Mesenchymal stem cell (in vitro differentiated cells and primary cell): ENCODE measurements at regions not wholly inside any gene's neighbourhood (a gene's known extent, or its start where the extent isn't known, plus 50 kb on each side); places are given as distances from the start of the nearest gene placed in this dataset.

Experiments
- DNase-seq: peaks from one replicate; pipeline ENCODE4 v3.0.0-alpha.2; 2013
- H2AFZ ChIP-seq: one replicate; pipeline ENCODE4 v1.6.1; 2013; ENCODE audit warnings: low read depth, mild to moderate bottlenecking, control low read depth, inconsistent platforms, low read length, moderate library complexity
- H2AK5ac ChIP-seq: 2 replicates; pipeline ENCODE4 v1.6.1; 2013; ENCODE audit warnings: low read length, moderate library complexity, mild to moderate bottlenecking, inconsistent platforms; ENCODE audit not compliant: severe bottlenecking
- H2BK120ac ChIP-seq: one replicate; pipeline ENCODE4 v1.6.1; 2013; ENCODE audit warnings: low read depth, mild to moderate bottlenecking, inconsistent platforms, low read length, moderate library complexity
- H2BK12ac ChIP-seq, 2 experiments: one replicate each; pipeline ENCODE4 v1.6.1; 2013; ENCODE audit warnings: inconsistent platforms in 2 of 2, low read length in 2 of 2, mild to moderate bottlenecking in 2 of 2, moderate library complexity in 2 of 2, control low read depth in 1 of 2
- H2BK15ac ChIP-seq: one replicate; pipeline ENCODE4 v1.6.1; 2013; ENCODE audit warnings: mild to moderate bottlenecking, low read depth, inconsistent platforms; ENCODE audit not compliant: poor library complexity, severe bottlenecking
- H2BK5ac ChIP-seq: 2 replicates; pipeline ENCODE4 v1.6.1; 2013; ENCODE audit warnings: low read depth, mild to moderate bottlenecking, low read length, control low read depth, inconsistent platforms; ENCODE audit not compliant: poor library complexity, severe bottlenecking
- H3K14ac ChIP-seq, 2 experiments: one replicate each; pipeline ENCODE4 v1.6.1; 2013; ENCODE audit warnings: inconsistent platforms in 2 of 2, low read length in 2 of 2, control low read depth in 1 of 2, mild to moderate bottlenecking in 1 of 2, moderate library complexity in 1 of 2
- H3K18ac ChIP-seq, 2 experiments: one replicate each; pipeline ENCODE4 v1.6.1; 2013; ENCODE audit warnings: inconsistent platforms in 2 of 2, low read length in 2 of 2, control low read depth in 1 of 2, low read depth in 1 of 2, mild to moderate bottlenecking in 1 of 2
- H3K23ac ChIP-seq, 2 experiments: one replicate each; pipeline ENCODE4 v1.6.1; 2013; ENCODE audit warnings: inconsistent platforms in 2 of 2, low read length in 2 of 2, mild to moderate bottlenecking in 2 of 2, moderate library complexity in 2 of 2, control low read depth in 1 of 2
- H3K27ac ChIP-seq: 2 replicates; pipeline ENCODE4 v1.5.1; 2013; ENCODE audit warnings: mild to moderate bottlenecking, moderate library complexity, low read length, control low read depth, inconsistent platforms; ENCODE audit not compliant: poor library complexity, severe bottlenecking
- H3K27me3 ChIP-seq, 2 experiments: 2 replicates each; pipeline versions ENCODE4 v1.6.1 to v1.7.0; 2013; ENCODE audit warnings: low read length in 2 of 2, mild to moderate bottlenecking in 2 of 2, moderate library complexity in 2 of 2, control low read depth in 1 of 2, inconsistent platforms in 1 of 2; ENCODE audit not compliant: control insufficient read depth in 1 of 2, insufficient read depth in 1 of 2
- H3K36me3 ChIP-seq, 2 experiments: 2 replicates each; pipeline versions ENCODE4 v1.6.1 to v1.7.0; 2013; ENCODE audit warnings: low read length in 2 of 2, control low read depth in 1 of 2, inconsistent platforms in 1 of 2, low read depth in 1 of 2, mild to moderate bottlenecking in 1 of 2; ENCODE audit not compliant: insufficient read depth in 2 of 2, control insufficient read depth in 1 of 2
- H3K4ac ChIP-seq, 2 experiments: one replicate each; pipeline ENCODE4 v1.6.1; 2013; ENCODE audit warnings: inconsistent platforms in 2 of 2, low read length in 2 of 2, mild to moderate bottlenecking in 2 of 2, moderate library complexity in 2 of 2, control low read depth in 1 of 2, low read depth in 1 of 2
- H3K4me1 ChIP-seq: 2 replicates; pipeline ENCODE4 v1.6.1; 2013; ENCODE audit warnings: low read depth, low read length, control low read depth; ENCODE audit not compliant: control insufficient read depth, insufficient read depth
- H3K4me2 ChIP-seq: 2 replicates; pipeline ENCODE4 v1.6.1; 2013; ENCODE audit warnings: low read length, mild to moderate bottlenecking, inconsistent platforms; ENCODE audit not compliant: poor library complexity, severe bottlenecking
- H3K4me3 ChIP-seq, 2 experiments: 2 replicates each; pipeline versions ENCODE4 v1.5.1 to v1.7.0; 2013; ENCODE audit warnings: low read length in 2 of 2, mild to moderate bottlenecking in 2 of 2, control low read depth in 1 of 2, low read depth in 1 of 2; ENCODE audit not compliant: insufficient read depth in 1 of 2
- H3K79me1 ChIP-seq: replicated peaks from 2 replicates; pipeline ENCODE4 v1.6.1; 2013; ENCODE audit warnings: mild to moderate bottlenecking, control low read depth, low read length, inconsistent platforms; ENCODE audit not compliant: poor library complexity, severe bottlenecking
- H3K9ac ChIP-seq: 2 replicates; pipeline ENCODE4 v1.7.0; 2013; ENCODE audit warnings: mild to moderate bottlenecking, low read length, moderate library complexity
- H3K9me3 ChIP-seq: 2 replicates; pipeline ENCODE4 v1.7.0; 2013; ENCODE audit warnings: mild to moderate bottlenecking, low read length; ENCODE audit not compliant: control insufficient read depth
- H4K8ac ChIP-seq: one replicate; pipeline ENCODE4 v1.6.1; 2013; ENCODE audit warnings: inconsistent platforms, mild to moderate bottlenecking, low read length, moderate library complexity
- H4K91ac ChIP-seq: one replicate; pipeline ENCODE4 v1.6.1; 2013; ENCODE audit warnings: mild to moderate bottlenecking, low read length, inconsistent platforms
- WGBS: methylation state at CpG from one replicate; pipeline ENCODE4 v1.1.7; 2013; ENCODE audit warnings: mixed read lengths; 5-methylcytosine and 5-hydroxymethylcytosine counted together

GRCh38 chr5:98096155-98096554 lies 677.3 kb upstream of the RGMB start:
- Histone ChIP-seq H3K4ac (no peak overlapping the region), H3K27me3 (no peaks in the 10 kb centered on the region), H3K18ac (no peak overlapping the region), H2BK15ac (no peak overlapping the region), H2AFZ (no peak overlapping the region), H3K4me1 (no peaks in the 10 kb centered on the region), H3K79me1 (no peaks in the 10 kb centered on the region), H3K27ac (no peak overlapping the region), H3K4me2 (no peak overlapping the region), H3K36me3 (no peaks in the 10 kb centered on the region), H3K14ac (no peak overlapping the region), H3K4me3 (no peak overlapping the region), H4K91ac (no peak overlapping the region), H2BK5ac (no peak overlapping the region), H4K8ac (no peak overlapping the region), H2BK120ac (no peak overlapping the region), H3K23ac (no peak overlapping the region), H3K9ac (no peak overlapping the region), H2BK12ac (no peak overlapping the region), H2AK5ac (no peak overlapping the region), H3K9me3 (no peaks in the 10 kb centered on the region)
- 41% methylated on average over 1 of the region's 1 CpG for WGBS
- DNase-seq = peak; percentile 80

DNA sequence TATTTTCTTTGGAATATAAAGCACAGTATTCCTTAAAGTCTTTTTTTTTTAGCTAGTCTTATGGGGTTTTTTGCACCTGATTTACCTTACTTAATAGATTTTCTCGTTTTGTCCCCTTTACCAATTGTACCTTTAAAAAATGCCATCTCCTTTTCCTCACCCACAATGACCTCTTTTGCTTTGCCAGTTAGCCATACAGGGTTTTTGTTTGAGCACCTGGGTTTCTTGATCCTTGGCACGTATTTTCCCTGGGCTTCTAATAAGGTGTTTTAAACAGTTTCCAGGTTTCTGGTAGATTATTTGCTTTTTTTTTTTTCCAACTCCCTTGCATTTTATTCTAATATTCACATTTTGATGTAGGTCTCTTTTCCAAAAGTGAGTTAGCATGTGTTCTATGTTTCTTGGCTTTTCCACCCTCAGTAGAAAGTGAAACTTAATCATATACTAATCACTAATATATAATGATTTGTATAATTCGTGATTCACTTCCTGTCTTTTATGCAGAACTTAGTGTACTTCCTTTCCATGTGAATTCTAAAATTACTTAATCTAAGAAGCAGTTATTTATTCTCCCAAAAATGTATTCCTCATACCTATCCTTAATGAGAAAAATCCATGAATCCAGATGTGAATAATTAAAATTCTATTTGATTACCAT lies 673.9 kb upstream of the RGMB start:
- Histone ChIP-seq H2BK120ac (no peak overlapping the region), H4K91ac (no peak overlapping the region), H3K4ac (no peak overlapping the region), H3K27ac (no peak overlapping the region), H3K27me3 (no peaks in the 10 kb centered on the region), H3K18ac (no peak overlapping the region), H3K4me2 (no peak overlapping the region), H2AFZ (no peak overlapping the region), H3K9me3 (no peaks in the 10 kb centered on the region), H2BK5ac (no peak overlapping the region), H2BK12ac (no peak overlapping the region), H2AK5ac (no peak overlapping the region), H3K9ac (no peak overlapping the region), H3K79me1 (no peaks in the 10 kb centered on the region), H3K14ac (no peak overlapping the region), H3K4me1 (no peaks in the 10 kb centered on the region), H4K8ac (no peak overlapping the region), H2BK15ac (no peak overlapping the region), H3K23ac (no peak overlapping the region), H3K36me3 (no peaks in the 10 kb centered on the region), H3K4me3 (no peak overlapping the region)
- DNase-seq = no peak
- WGBS = 47% methylated on average over 1 of the region's 3 CpGs

DNA sequence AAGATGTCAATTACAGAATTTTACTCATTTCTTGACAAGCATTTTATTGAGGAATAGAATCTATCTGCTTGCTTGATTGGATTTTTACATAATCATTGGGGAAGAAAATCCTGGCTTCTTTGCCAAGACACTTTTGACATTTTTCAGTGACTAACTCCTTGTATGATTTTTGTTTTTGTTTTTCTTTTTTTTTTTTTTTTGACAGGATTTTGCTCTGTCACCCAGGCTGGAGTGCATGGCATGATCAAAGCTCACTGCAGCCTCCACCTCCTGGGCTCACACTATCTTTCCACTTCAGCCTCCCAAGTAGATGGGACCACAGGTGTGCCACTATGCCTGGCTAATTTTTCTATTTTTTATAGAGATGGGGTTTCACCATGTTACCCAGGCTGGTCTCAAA lies 672.3 kb upstream of the RGMB start:
- no peak overlapping the region for H3K4ac ChIP-seq
- H3K4me2 ChIP-seq = no peak overlapping the region
- no peak overlapping the region for H2AK5ac ChIP-seq
- no peak overlapping the region for H3K14ac ChIP-seq
- no peak overlapping the region for H3K18ac ChIP-seq
- no peak overlapping the region for H3K4me3 ChIP-seq
- H3K27ac ChIP-seq = no peak overlapping the region
- H2BK12ac ChIP-seq = no peak overlapping the region
- H3K79me1 ChIP-seq = no peaks in the 10 kb centered on the region
- H2BK5ac ChIP-seq = no peak overlapping the region
- no peak overlapping the region for H3K23ac ChIP-seq
- peak overlapping the region; percentile 19 for H2BK120ac ChIP-seq
- no peak overlapping the region for H4K8ac ChIP-seq
- no peak overlapping the region for H4K91ac ChIP-seq
- H3K4me1 ChIP-seq = no peaks in the 10 kb centered on the region
- H2BK15ac ChIP-seq = no peak overlapping the region
- H3K9ac ChIP-seq = no peak overlapping the region
- no peaks in the 10 kb centered on the region for H3K27me3 ChIP-seq
- H3K36me3 ChIP-seq = no peaks in the 10 kb centered on the region
- DNase-seq = no peak
- no peaks in the 10 kb centered on the region for H3K9me3 ChIP-seq
- H2AFZ ChIP-seq = no peak overlapping the region

GRCh38 chr5:98102936-98103335 lies 670.5 kb upstream of the RGMB start:
- Histone ChIP-seq H3K9me3 (no peaks in the 10 kb centered on the region), H3K23ac (no peak overlapping the region), H4K91ac (no peak overlapping the region), H2BK5ac (no peak overlapping the region), H3K14ac (no peak overlapping the region), H3K79me1 (no peaks in the 10 kb centered on the region), H3K4ac (no peak overlapping the region), H3K4me2 (no peak overlapping the region), H2BK12ac (no peak overlapping the region), H2BK15ac (no peak overlapping the region), H2AK5ac (no peak overlapping the region), H3K9ac (no peak overlapping the region), H3K18ac (no peak overlapping the region), H3K27ac (no peak overlapping the region), H3K36me3 (no peaks in the 10 kb centered on the region), H2AFZ (no peak overlapping the region), H3K27me3 (no peaks in the 10 kb centered on the region), H4K8ac (no peak overlapping the region), H2BK120ac (no peak overlapping the region), H3K4me3 (no peak overlapping the region), H3K4me1 (no peaks in the 10 kb centered on the region)
- WGBS = no CpG with 5 or more reads among the region's 3 CpGs
- no peak for DNase-seq
